DMS153 (cell line): ENCODE measurements at regions not wholly inside any gene's neighbourhood (a gene's known extent, or its start where the extent isn't known, plus 50 kb on each side); places are given as distances from the start of the nearest gene placed in this dataset.
"Not testable (repeated sequence)": the region's sequence is repeated elsewhere in the genome, so short reads cannot be mapped to it uniquely, and the experiment has no call there.

Experiments
- DNase-seq: peaks from one replicate; lab custom pipeline; 2025; lab: John Stamatoyannopoulos, UW

DNA sequence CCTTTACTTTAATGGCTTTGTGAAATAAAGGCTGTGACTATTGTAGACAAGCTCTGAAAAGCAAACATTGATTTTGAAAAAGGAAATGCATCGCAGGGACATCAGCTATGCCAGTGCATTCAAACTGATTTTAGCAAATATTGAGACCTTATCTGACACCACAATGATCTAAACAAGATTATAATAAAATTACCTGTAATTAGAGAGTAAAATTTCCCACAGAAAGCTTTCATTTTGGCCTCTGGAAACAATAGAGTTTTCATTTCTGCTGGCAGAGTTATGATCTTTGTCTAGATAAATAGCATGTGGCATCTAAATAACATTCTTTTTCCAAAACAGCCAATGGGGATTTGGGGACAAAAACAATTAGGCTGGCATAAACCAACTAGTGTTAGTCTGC, 650.4 kb upstream of the PRMT6 start:
- DNase-seq: peak; percentile 20

DNA sequence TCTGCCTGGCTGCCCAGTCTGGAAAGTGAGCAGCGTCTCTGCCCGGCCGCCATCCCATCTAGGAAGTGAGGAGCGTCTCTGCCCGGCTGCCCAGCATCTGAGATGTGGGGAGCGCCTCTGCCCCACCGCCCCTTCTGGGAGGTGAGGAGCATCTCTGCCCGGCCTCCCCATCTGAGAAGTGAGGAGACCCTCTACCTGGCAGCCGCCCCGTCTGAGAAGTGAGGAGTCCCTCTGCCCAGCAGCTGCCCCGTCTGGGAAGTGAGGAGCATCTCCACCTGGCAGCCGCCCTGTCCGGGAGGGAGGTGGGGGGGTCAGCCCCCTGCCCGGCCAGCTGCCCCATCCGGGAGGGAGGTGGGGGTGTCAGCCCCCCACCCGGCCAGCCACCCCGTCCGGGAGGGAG, 644.2 kb upstream of the PRMT6 start:
- DNase-seq: not testable (repeated sequence)

DNA sequence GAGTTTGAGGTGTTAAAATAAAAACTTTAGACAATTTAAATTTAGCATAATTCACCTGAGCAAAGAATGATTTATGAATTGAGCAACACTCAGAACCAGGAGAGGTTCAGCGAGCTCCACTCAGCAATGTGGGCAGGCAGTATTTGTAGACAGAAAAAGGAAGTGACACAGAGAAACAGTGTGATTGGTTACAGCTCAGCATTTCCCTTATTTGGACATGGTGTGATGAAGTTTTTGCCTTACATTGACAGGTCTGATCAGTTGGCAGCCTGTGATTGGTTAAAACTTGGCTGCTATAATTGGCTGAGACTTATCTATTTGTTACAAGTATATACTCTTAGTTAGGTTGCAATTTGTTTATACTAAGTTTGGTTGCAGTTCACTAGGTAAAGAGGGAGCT, 621.2 kb upstream of the PRMT6 start:
- DNase-seq: no peak

DNA sequence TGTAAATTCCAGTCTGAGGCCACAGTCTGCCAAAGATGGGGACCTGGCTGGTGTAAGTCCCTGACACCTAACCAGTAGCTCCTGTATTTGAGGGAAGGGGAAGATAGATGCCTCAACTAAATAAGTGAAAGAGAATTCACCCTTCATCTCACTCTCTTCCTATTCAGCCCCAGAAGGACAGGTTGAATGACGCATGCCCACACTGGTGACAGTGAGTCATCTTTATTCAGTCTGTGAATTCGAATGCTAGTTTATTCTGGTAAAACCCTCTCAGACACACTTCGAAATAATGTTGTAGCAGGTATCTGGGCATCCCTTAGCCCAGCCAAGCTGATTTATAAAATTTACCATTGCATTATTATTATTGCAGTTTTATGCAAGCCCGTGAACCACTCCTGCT, 617.0 kb upstream of the PRMT6 start:
- no peak for DNase-seq

DNA sequence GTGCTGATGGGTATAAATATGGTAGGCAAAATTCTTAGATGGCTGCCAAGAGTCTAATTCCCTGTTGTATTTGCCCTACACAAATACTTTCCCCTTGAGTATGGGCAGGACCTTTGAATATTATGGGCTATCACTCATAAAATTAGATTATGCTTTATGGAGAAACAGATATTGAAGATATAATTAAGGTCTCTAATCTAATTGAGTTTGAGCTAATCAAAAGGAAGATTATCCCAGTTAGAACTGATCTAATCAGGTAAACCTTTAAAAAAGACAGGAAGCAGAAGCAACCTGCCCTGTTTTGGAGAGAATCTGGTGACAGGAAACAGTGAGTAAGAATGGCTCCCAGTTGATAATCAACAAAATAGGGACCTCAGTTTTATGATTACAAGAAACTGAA, 609.0 kb upstream of the PRMT6 start:
- DNase-seq: no peak

DNA sequence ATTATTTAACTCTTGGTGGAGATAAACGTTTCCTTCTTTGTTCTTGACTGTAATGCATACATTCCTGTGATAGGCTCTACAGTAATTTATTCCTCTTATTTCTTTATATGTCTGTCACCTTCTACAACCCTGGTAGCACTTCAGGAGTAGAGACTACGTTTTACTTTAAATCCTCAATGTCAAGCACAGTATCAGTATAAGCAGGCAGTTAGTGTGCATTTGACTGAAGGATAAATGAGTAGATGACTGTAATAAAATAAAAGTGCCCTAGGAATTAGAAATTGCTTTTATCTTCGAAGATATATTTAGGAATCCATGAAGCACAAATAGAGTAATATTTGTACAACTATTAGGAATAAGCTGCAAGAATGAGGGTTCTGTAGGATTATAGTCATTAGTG, 599.6 kb upstream of the PRMT6 start:
- no peak for DNase-seq

DNA sequence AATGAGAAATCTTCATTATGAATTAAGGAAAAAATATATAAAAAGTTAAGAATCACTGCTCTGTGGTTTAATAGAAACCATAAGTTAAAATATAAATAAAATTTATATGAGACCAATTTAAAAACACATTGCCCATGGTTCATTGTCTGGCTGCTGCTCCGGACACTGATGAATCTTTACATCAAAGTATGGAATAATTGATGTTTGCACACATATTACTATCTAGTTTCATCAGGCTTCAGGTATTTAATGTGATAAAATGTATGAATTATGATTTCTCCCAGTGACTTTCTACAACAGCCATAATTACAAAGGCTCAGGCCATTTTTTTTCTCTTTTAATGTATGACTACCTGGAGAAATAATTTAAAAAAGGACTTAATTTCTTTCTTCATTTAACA, 599.1 kb upstream of the PRMT6 start:
- no peak for DNase-seq

DNA sequence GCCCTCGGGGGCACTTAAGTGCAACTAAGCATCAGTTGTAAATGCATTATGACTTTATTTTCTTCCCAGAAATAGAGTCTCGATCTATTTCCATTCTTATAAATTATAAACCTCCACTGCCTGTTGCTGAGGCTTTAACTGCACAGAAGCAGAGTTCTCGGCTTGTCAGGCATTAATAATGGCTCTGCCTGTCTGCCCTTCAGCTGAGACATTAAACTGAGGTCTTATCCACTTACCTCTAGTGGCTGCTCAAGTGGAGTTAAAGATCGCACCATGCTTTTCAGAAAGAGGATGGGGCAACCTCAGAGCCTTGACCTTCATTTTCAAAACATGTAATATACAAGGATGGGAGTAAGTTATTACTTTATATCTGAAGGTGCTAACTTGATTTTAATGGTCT, 597.6 kb upstream of the PRMT6 start:
- DNase-seq: no peak

DNA sequence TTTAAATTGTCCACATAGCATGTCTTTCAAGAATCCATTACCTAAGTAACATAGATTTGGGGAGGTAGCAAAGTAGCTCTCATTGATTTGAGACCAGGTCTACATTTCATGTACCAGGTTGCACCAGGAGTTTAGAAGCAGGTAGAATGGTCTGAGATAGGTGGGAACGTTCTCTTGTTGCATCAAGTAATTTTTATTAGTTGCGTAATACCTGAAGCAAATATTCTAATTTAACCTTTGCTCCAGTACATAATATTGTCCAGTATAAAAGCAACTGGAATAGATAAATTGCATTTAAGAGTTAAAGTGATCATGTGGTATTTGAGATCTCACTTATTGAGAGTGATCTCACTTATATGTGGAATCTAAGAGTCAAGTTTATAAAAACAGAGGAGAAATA, 597.1 kb upstream of the PRMT6 start:
- DNase-seq: no peak

DNA sequence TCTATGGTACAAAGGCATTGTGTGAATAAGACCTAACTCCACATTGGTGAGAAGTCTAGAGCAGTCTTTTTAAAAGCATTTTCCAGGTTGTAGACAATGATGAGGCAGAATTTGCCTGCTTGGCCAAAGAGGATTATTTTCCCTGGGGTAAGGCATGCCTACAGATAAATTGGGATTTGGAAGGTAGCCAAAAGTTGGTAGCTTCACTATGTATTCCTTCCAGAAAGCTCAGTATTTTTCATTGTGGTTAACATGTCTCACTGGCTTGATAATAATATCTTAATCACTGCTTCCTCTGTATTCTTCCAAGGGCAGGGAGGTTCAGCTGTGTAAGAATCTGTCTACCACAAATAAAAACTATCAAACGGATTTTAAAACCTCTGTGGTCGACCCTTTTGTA, 590.8 kb upstream of the PRMT6 start:
- no peak for DNase-seq

DNA sequence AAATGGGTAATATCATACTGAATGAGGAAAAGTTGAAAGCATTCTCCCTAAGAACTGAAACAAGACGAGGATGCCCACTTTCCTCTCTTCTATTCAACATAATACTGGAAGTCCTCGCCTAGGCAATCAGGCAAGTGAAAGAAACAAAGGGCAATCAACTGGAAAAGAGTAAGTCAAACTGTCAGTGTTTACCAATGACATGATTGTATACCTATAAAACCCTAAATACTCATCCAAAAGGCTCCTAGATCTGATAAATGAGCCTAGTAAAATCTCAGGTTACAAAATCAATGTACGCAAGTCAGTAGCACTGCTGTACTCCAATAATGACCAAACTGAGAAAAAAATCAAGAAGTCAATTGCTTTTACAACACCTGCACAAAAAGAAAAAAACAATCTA, 575.8 kb upstream of the PRMT6 start:
- no peak for DNase-seq

DNA sequence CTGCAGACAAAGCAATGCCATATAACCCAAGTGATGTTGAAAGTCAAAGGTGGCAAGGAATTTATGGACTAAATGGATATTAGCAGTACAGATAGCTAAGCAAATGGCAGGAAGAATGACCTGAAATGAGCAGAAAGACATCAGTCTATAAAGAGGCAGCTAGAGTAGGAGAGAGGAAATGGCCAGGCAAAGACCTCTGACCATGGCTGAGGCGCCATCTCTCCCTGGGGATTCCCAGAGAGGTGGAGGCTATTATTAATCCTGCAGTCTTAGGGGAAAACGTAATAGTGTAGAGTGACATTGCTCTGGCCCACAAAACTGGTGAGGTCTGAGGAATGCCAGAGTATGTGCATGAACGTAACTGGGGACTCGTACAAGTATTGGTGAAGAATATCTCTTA, 563.6 kb upstream of the PRMT6 start:
- DNase-seq: no peak

DNA sequence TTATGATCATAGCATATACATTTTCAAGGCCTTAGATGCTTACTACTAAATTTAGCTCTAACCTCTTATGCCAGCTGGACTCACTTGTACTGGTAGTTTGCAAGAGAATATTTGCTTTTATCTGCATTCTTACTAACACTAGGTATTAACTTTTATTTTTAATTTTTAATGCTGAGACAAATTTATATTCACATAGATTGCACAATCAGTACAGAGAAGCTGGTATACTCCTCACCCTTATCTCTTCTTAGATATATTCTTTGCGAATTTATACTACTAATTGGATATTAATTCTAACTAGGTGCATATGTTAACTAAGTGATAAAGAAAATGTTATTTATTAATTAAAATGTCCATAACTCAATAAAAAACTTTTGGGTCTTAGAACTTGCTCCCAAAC, 561.8 kb upstream of the PRMT6 start:
- DNase-seq: no peak

DNA sequence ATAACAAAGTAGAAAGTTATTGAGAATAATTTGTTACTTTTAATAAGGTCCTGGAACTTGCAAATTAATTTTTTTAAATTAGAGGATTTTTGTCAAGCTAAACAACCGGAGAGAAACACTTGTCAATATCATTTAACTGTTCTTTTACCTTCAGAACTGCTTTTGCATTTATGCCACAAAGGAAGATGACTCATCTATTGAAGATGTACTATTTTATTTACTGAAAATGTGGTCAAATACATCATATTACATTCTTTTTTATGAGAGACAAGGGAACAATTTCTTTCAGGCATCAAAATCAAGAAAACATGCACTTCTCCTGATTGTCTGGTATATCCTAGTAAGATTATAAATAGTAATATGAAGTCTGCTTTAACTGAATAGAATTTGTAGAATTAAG, 558.2 kb upstream of the PRMT6 start:
- no peak for DNase-seq

DNA sequence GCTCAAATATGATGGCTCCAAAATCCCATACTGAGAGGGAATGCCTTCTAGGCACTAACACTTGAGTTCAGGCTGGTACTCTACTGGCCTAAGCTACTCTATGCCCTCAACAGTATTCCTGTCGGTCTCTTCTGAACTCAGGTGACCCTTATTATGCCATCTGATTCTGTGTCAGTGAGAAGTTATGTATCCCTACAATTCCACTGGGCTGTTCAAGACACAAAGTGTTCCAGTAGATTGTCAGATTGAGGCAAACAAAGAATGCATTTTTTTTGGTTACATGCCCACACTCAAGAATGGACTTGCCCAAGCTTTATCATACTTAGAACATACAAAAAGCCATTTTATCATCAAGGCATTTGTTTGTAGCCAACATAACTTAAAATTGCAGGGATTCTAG, 553.8 kb upstream of the PRMT6 start:
- DNase-seq: no peak

DNA sequence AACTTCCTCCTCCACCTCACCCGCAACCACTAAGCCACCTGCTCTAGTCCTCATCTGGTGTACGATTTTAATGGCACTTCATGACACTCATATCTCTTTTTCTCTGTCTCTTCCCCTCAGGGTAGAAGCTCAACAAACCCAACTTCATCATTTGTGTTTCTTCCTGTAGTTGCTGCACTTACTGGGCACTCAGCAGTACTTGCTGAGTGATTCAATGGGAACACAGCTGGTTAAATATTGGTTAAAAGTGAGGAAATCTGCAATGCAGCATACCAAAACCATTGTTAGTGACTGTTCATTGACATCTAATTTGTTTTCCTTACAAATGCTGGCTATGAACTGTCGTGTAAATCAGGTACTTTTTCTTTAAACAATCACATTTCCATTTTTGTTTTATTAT, 541.1 kb upstream of the PRMT6 start:
- DNase-seq: peak; percentile 90

DNA sequence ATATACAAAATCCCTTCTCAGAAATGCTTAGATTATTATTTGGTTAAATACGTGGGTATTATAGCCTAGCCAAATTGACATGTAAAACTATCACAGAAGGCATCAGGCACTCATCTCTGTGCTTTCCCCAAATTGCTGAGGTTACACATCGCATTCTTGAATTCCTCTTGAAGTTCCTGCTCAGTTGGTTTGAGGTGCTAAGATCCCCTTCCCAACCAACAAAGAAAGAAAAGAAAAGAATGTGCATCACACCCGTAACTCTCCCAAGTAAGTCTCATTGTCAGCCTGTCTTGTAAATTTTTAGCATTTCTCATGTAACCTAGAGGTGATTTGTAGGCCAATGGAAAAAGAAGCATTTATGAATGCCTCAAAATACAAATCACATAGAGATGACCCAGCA, 539.2 kb upstream of the PRMT6 start:
- no peak for DNase-seq

DNA sequence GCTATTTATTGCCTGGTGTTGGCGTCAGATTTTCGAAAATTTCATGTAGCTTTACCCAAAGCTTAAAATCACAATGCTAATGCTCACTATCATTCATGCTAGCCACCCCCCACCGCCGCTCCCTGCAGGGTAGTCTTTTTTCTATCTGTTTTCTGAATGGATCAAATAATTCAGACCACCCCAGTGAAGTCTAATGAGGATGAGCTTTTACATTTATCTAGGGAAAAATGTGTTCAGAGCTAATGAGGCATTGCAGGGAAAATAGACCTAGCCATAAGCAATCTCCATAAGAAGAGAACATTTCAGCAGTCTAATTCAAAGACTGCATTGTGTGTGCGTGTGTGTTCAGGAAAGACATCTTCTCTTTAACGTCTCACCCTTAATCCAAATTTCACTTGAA, 533.0 kb upstream of the PRMT6 start:
- DNase-seq: no peak

DNA sequence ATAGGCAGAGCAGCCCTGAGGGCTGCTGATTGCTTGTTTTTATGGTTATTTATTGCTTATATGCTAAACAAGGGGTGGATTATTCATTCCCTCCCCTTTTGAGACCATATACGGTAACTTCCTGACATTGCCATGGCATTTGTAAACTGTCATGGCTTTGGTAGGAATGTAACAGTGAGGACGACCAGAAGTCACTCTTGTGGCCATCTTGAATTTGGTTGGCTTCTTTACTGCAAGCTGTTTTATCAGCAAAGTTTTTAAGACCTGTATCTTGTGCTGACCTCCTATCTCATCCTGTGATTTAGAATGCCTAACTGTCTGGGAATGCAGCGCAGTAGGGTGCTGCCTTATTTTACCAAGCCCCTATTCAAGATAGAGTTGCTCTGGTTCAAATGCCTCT, 531.8 kb upstream of the PRMT6 start:
- no peak for DNase-seq

DNA sequence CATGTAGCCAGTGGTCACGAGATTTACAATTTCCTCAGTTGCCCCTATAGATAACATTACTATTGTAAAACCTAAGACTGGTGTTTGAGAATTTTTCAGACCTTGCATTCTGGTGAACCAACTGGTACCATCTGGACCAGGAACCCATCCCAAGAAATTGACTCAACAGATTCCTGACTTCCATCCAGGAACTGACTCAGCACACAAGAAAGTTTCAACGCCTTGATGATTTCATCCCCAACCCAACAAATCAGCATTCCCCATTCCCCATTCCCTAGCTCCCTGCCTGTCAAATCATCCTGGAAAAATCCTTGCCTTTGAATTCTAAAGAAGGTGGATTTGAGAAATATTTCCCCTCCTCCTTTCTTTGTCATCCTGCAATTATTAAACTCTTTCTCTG, 529.8 kb upstream of the PRMT6 start:
- no peak for DNase-seq

DNA sequence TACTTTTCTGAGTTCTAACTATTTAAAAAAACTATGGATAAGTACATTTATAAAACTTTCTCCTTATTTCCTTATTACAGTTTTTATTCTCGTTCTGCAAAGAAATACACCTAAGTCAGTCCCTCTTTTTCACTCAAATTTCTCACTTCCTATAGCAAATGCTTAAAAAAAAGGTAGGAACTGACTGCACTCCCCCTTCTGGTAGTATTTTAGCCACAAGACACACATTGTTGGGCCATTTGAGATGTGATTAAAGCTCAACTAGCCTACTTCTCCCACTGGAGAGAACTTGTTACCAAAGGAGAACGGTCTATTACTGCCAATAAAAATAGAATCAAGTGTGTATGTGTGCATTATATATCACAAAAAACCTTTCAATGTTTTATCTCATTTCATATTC, 521.9 kb upstream of the PRMT6 start:
- no peak for DNase-seq

DNA sequence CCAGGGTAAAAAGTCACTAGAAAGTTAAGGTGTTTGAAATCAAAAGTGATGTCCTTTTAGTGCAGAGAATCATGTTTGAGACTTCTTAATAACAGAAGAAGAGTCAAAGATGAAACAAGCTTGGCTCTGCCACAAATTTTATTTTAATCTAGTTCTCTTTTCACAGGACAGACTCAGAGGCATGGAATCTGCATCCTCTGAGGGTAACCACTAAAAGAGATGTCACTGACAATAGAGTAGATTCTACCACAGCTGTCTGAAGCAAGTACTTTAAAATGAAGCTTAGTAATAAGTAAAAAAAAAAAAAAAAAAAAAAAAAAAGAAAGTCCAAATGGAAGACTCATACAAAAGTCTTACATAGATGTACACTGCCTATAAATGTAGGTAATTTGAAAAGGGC, 519.7 kb upstream of the PRMT6 start:
- DNase-seq: no peak

DNA sequence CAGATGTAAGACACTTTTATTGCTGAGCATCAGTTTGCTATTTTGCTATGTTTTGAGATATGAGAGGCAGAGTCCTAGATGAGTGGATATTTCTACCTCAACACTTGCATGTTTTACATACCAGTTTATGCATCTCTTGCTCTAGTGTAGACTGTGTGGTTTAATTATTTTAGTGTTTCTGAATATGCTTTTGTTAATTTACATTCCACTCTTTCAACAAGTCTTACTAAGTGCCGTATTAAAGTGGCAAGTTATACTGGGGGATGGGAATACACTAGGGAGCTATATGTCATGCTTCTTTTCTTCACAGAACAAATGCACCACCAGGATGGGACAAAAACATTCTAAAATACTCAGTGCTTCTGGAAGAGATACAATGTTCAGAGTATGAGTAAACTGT, 507.7 kb upstream of the PRMT6 start:
- DNase-seq: no peak

DNA sequence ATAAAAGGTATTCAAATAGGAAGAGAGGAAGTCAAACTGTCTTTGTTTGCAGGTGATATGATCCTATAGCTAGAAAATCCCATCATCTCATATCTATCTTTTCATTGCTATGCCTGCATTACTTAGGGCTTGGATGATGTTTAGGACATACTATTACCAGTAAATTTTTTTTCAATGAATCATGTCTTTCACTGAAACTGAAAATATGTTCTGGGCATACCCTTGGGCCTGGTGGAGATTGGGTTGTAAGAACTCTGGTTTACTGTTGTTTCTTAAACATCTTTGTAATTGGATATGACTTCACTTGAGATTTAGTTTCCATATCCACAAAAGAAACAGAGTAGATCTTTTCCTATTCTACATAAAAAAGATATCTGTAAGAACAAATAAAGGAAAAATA, 502.2 kb upstream of the PRMT6 start:
- DNase-seq: no peak

DNA sequence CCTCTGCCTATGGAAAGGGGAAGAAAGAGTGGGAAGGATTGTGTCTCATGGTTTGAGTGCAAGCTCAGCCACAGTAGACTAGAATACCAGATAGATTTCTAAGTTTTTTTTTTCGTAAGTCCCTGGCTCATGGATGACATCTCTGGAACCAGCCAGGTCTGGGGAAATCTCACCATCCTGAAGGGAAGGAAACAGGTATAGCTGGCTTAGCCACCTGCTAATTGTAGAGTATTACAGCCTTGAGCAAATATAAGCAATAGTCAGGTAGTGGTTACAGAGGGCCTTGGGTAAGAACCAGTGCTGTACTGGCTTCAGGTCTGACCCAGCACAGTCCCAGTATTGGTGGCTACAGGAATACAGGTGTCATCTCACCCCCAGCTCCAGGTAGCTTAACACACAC, 500.9 kb upstream of the PRMT6 start:
- DNase-seq: no peak

DNA sequence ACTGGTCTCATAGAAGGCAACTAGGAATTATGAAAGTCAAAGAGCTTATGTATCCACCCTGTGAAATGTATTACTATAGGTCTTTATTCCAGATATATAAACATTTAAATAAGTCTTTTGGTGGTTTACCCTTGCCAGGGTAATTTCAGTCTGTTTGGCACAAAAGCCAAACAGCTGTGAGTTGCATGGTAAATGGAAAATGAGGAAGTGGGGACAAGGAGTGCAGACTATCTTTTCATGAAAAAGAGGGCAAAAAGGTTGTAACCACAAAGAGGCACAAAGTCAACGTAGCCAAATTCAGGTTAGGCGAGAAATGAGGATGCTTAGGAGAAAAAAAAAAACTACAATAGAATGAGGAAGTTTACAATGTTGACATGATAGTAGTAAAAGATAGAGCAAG, 492.3 kb upstream of the PRMT6 start:
- DNase-seq: no peak
